ENCODE measurements at regions not wholly inside any gene's neighbourhood (a gene's known extent, or its start where the extent isn't known, plus 50 kb on each side); places are given as distances from the start of the nearest gene placed in this dataset.

DNA sequence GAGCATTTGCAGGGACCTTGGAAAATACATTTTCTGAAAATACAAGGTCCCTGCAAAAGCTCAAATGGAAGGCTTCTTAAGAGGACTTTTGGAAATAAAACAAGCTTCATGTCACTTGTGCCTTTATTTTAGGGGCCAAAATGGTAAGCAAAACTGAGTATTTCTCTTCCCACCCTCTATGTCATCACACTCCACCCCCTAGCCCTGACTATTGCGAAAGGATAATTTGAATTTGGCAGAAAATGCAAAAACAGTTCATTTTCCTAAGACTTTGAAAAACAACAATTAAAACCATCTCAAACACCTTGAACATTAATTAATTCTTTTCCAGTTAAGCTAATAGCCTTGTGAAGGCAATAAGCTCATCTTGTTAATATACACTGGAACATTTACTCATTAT lies 201.7 kb downstream of the TM2D1 start:
- TF ChIP-seq, protein P1, sequence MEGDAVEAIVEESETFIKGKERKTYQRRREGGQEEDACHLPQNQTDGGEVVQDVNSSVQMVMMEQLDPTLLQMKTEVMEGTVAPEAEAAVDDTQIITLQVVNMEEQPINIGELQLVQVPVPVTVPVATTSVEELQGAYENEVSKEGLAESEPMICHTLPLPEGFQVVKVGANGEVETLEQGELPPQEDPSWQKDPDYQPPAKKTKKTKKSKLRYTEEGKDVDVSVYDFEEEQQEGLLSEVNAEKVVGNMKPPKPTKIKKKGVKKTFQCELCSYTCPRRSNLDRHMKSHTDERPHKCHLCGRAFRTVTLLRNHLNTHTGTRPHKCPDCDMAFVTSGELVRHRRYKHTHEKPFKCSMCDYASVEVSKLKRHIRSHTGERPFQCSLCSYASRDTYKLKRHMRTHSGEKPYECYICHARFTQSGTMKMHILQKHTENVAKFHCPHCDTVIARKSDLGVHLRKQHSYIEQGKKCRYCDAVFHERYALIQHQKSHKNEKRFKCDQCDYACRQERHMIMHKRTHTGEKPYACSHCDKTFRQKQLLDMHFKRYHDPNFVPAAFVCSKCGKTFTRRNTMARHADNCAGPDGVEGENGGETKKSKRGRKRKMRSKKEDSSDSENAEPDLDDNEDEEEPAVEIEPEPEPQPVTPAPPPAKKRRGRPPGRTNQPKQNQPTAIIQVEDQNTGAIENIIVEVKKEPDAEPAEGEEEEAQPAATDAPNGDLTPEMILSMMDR (conservative IDR thresholded peaks at IDR 0.05; ENCODE audit: low read depth, low read length) = no peak
- no peak for TF ChIP-seq EZH2 (IDR thresholded peaks at IDR 0.05; ENCODE audit: borderline replicate concordance, low read depth, low read length, poor library complexity, severe bottlenecking)

Measured in A673 (cell line).